GM18909 (cell line): ENCODE measurements at regions not wholly inside any gene's neighbourhood (a gene's known extent, or its start where the extent isn't known, plus 50 kb on each side); places are given as distances from the start of the nearest gene placed in this dataset.
A peak's percentile ranks its signal among the peaks of the same experiment; 100 is the strongest.
"Not testable (repeated sequence)": the region's sequence is repeated elsewhere in the genome, so short reads cannot be mapped to it uniquely, and the experiment has no call there.

Source experiments
- ATAC-seq: cut with Tn5 transposase; IDR thresholded peaks from one replicate; pipeline ENCODE4 v1.9.1; 2021; ENCODE audit warnings: mild to moderate bottlenecking; ENCODE audit not compliant: unreplicated experiment, poor library complexity

DNA sequence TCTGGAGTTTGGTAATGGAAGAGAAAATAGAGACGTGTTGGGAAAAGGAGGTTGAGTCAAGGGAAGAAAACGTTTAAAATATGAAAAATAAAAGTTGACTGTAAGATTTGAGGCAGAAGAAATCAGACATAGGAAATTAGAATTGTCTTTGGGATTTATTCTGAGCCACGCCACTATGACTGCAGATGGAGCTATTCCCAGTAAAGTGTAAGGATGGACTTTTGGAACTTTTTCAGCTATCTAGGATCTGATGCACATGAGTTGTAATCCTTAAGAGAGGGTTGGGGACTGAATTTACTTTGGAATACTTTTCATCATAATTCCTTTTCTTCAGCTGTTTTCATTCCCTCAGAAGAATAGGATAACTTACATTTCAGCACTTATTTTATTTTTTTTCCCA lies 336.7 kb downstream of the FAM170A start:
- ATAC-seq, result no peak

DNA sequence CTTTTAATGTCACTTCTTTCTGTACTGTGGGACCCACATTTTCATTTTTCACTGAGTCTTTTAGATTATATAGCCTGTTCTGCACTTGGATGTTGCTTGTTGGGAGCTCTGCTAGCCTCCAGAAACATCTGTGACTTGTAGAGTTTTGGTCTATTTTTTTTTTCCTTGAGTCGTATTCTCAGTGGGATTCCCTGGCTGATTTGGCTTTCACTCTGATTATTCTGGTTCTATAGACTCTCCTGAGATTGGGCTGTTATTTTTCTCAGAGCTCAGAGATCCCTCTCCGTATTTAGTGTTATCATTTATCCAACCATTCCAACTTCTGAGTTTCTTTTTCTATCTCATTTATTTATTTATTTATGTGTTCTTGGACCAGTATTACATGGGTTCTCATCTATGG lies 339.3 kb downstream of the FAM170A start:
- no peak for ATAC-seq

GRCh38 chr5:119987077-119987476 lies 357.7 kb downstream of the FAM170A start:
- ATAC-seq, result not testable (repeated sequence)

- no peak for ATAC-seq
Measured at GRCh38 chr5:119991625-119992024, 362.3 kb downstream of the FAM170A start.

- no peak for ATAC-seq
Measured at GRCh38 chr5:119996128-119996527, 366.8 kb downstream of the FAM170A start.

- ATAC-seq, result no peak
Measured at GRCh38 chr5:120007598-120007997, 378.2 kb downstream of the FAM170A start.

DNA sequence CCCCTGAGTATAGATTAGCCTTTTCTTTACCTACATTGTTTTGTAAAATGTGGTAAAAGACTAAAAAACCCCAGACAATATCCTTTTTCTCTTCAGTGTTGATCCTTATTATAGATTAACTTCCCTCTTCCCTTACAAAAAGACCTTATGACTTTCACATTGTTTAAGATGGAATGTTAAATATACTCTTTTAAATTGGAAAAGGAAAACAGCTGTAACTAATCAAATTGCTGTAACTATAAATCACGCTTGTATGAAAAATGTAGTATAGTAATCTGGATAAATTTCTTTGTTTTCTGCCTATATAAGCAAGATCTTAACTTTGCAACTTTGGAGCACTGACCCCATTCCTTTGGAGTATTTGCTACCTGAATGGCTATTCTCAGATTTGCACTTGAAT lies 383.1 kb downstream of the FAM170A start:
- ATAC-seq, result no peak

GRCh38 chr5:120014535-120014934 lies 385.2 kb downstream of the FAM170A start:
- no peak for ATAC-seq

GRCh38 chr5:120016717-120017382 lies 387.5 kb downstream of the FAM170A start:
- peak; percentile 28 for ATAC-seq

DNA sequence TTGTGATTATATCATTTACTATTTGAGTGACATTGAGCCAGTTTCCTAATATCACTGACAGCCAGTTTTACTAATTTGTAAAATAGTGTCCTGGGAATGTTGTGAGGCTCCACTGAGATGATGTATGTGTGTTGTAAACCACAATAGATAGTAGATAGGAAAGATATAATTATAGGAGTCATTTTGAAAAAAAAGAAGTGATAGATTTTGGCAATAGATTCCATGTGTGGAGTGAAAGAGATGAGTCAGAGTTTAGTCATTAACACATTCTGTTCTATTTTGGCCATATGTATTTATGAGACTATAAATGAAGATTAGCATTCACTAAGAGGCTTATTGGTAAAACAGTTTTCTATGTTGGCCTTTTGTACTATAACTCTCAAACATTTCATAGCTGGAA lies 388.2 kb downstream of the FAM170A start:
- ATAC-seq, result peak; percentile 45

DNA sequence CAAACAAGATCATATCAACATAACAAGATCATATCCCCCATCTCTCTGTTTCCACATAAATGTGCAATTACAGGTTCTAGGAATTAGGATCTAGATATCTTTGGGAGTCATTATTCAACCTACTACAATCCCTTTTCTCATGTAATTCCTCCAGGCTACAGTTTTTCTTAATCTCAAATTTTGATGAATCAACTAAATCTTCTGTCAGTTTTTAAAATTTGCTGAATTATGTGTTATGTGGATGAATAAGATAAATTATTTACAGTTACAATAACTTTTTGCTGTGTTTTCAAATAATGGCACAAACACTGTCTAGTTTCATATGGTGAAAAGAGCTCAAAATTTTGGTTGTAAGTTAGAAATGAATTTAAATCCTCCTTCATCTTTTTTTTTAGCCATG lies 405.8 kb downstream of the FAM170A start:
- no peak for ATAC-seq

- no peak for ATAC-seq
Measured at GRCh38 chr5:120035815-120036577, 406.6 kb downstream of the FAM170A start.

DNA sequence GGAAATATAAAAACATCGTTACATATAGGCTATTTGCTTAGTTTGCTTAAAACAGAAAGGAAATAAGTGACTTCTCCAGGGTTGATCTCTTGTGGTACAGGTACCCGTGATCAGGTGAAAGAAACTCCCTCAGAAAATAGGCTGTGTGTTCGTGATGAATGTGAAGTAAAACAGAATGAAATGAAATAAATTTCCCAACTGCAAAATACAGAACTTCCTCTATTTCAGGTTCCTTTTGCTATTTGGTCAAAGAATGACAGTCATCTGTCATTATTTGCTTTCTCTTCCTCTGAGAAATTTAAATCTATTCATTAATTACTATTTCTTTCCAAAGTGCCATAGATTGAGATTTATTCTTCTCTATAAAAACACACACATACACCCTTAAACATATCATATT lies 408.1 kb downstream of the FAM170A start:
- ATAC-seq, result no peak

DNA sequence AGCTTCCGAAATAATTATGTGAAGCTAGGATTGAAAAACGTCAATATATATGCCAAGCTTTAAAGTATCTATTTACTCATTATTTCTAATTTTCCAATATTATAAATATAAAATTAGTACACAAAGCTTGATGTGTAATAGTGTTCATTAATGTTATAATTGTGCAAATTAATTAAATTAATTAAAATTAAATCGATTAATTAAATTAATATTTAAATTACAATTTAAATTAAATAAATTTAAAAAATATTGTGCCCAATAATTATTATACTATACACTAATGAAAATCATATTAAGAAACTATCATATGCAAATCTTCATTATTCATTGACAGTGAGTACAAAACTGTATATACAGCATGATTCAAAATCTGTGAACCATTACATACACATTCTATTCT lies 409.8 kb downstream of the FAM170A start:
- ATAC-seq, result no peak

DNA sequence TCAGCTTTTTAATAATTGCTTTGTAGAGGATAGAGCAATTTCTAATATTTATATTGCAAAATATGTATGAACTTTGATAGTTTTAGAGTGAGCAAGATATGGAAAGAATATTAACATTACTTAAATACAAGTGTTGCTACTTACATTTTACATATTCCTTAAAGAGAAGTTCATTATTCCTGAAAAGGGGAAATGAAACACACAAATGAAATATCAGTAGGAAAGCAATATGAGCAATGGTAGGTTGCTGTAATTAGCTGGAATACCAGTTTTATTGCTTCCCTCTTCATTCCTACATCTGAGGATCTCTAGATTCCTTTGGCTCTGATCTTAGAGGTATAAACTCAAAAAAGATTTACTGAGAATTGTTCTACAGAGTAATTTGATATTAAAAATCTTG lies 414.1 kb downstream of the FAM170A start:
- ATAC-seq, result no peak

DNA sequence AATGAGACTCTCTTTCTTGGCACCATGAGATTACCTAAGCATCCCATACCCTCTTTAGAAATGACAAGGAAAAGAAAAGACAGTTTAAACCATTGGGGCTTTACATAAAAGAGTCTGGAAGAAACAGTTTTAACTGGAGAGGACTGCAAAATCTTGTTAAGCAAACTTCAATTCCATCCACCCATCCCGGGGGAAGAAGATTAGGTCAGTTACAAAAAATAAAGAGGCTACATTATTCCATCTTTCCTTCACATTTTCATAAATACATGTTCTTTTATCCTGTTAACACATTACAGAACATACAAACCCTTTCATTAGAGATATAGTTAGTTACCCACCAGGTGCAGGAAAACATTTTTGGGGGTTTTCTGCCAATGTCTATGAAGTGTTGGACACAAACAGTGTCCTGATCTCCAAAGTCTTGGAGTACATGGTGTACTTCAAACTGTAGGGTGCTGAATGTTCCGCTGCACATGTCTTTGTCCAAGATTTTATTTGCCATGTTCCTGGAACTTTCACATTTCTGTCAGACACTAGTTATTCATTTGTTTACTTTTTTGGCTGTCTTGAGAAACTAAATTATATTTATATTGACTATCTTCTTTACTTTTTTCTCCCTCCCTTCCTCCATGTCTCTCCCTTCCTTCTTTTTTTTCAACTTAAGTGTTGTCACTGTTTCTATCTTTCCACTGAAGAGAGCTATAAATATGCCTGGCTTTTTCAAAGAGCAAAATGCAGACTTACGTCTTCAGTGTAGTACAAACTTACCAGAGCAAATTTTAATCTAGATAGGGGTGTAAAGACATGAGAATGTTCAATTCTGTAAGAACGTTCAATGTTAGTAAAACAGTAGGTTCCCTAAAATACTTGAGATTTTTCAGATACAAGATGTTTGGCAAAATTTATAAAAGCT lies 410.9 kb upstream of the PRR16 start:
- no peak for ATAC-seq

DNA sequence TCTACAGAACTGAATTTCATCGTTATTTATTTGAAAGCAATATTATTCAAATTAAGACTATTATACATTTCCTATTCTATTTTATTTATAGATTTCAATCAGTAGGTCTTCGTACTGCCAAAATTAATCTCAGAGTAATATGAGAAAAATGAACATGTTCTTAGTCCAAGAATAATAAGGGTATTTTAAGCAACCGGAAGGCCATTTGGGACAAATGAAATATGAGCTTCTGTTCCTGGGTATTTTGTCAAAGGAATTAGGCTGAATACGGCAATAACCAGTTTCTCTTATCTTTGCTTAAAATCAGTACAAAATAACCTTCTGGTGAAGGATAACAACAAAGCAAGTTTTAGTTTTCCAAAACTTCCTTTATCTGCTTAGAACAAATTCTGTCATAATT lies 410.3 kb upstream of the PRR16 start:
- ATAC-seq, result no peak

GRCh38 chr5:120055858-120056257 lies 408.2 kb upstream of the PRR16 start:
- no peak for ATAC-seq

GRCh38 chr5:120062515-120062917 lies 401.6 kb upstream of the PRR16 start:
- ATAC-seq, result no peak

DNA sequence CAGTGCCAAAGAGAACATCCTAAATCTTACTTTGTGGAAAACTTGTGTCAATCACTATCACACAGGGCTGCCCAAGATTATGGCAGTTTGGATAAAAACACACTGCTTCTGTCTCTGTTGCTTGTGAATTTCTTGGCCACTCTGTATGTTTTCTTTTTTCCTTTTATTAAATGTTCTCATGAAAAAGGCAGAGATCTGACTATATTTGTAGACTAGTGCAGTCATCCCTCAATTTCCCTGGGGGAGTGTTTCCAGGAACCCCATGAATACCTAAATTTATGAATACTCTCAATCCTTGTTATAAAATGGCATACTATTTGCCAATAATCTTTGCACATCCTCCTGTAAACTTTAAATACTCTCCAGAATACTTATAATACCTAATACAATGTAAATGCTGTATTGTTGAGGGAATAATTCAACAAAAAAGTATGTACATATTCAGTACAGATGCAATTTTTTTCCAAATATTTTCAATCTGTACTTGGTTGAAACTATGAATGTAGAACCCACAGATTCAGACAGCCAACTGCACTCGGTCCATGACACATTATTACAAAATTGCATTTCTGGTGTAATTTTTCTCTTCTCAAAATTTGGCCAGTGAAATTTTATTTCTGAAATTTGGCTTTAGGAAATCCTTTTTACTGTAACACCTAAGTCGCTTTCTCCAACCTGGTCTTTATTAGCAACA lies 391.9 kb upstream of the PRR16 start:
- ATAC-seq, result no peak
